ENCODE measurements at regions not wholly inside any gene's neighbourhood (a gene's known extent, or its start where the extent isn't known, plus 50 kb on each side); places are given as distances from the start of the nearest gene placed in this dataset.

GRCh38 chr17:54172985-54173316, 350.2 kb downstream of the KIF2B start:
- no peak for TF ChIP-seq EZH2 (IDR thresholded peaks at IDR 0.05)
- TF ChIP-seq, protein P1, sequence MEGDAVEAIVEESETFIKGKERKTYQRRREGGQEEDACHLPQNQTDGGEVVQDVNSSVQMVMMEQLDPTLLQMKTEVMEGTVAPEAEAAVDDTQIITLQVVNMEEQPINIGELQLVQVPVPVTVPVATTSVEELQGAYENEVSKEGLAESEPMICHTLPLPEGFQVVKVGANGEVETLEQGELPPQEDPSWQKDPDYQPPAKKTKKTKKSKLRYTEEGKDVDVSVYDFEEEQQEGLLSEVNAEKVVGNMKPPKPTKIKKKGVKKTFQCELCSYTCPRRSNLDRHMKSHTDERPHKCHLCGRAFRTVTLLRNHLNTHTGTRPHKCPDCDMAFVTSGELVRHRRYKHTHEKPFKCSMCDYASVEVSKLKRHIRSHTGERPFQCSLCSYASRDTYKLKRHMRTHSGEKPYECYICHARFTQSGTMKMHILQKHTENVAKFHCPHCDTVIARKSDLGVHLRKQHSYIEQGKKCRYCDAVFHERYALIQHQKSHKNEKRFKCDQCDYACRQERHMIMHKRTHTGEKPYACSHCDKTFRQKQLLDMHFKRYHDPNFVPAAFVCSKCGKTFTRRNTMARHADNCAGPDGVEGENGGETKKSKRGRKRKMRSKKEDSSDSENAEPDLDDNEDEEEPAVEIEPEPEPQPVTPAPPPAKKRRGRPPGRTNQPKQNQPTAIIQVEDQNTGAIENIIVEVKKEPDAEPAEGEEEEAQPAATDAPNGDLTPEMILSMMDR (IDR thresholded peaks at IDR 0.05 in 2 of 3, conservative IDR thresholded peaks at IDR 0.05 in 1 of 3; ENCODE audit: borderline replicate concordance in 1 of 3, insufficient read depth in 1 of 3, low read depth in 2 of 3, low read length in 2 of 3), result no peak
- no peak for TF ChIP-seq ZFX (IDR thresholded peaks at IDR 0.05)
- no peak for TF ChIP-seq POLR2A (IDR thresholded peaks at IDR 0.05; ENCODE audit: borderline replicate concordance, extremely low read depth, insufficient read depth, insufficient read length)
- no peak for TF ChIP-seq RAD21 (IDR thresholded peaks at IDR 0.05; ENCODE audit: low read depth)
- no peak for TF ChIP-seq EZH2phosphoT487 (IDR thresholded peaks at IDR 0.05; ENCODE audit: borderline replicate concordance)
- TF ChIP-seq ELF1 (IDR thresholded peaks at IDR 0.05; ENCODE audit: borderline replicate concordance, low read depth), result no peak
- TF ChIP-seq, protein P2, sequence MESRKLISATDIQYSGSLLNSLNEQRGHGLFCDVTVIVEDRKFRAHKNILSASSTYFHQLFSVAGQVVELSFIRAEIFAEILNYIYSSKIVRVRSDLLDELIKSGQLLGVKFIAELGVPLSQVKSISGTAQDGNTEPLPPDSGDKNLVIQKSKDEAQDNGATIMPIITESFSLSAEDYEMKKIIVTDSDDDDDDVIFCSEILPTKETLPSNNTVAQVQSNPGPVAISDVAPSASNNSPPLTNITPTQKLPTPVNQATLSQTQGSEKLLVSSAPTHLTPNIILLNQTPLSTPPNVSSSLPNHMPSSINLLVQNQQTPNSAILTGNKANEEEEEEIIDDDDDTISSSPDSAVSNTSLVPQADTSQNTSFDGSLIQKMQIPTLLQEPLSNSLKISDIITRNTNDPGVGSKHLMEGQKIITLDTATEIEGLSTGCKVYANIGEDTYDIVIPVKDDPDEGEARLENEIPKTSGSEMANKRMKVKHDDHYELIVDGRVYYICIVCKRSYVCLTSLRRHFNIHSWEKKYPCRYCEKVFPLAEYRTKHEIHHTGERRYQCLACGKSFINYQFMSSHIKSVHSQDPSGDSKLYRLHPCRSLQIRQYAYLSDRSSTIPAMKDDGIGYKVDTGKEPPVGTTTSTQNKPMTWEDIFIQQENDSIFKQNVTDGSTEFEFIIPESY (IDR thresholded peaks at IDR 0.05; ENCODE audit: extremely low read depth, insufficient replicate concordance, low read length), result no peak
- no peak for TF ChIP-seq POLR2AphosphoS5 (IDR thresholded peaks at IDR 0.05; ENCODE audit: low read depth, low read length)
- no peak for TF ChIP-seq TCF7L2 (IDR thresholded peaks at IDR 0.05; ENCODE audit: borderline replicate concordance, extremely low read depth, insufficient read depth, insufficient read length)
- TF ChIP-seq, protein P3, sequence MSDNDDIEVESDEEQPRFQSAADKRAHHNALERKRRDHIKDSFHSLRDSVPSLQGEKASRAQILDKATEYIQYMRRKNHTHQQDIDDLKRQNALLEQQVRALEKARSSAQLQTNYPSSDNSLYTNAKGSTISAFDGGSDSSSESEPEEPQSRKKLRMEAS (IDR thresholded peaks at IDR 0.05), result no peak
- no peak for TF ChIP-seq CBX3 (IDR thresholded peaks at IDR 0.05; ENCODE audit: low read depth)
- TF ChIP-seq CEBPB (IDR thresholded peaks at IDR 0.05; ENCODE audit: low read depth), result no peak
